ENCODE measurements at regions not wholly inside any gene's neighbourhood (a gene's known extent, or its start where the extent isn't known, plus 50 kb on each side); places are given as distances from the start of the nearest gene placed in this dataset.

- TF ChIP-seq YY1 (IDR thresholded peaks at IDR 0.05; ENCODE audit: insufficient read depth, insufficient read length), result no peak
- TF ChIP-seq ZNF274 (IDR thresholded peaks at IDR 0.05; ENCODE audit: low read depth, low read length), result no peak
These were observed 151.1 kb upstream of the ROPN1 start for GRCh38 chr3:124143047-124143446.
